CD4-positive, alpha-beta T cell (primary cell): ENCODE measurements at regions not wholly inside any gene's neighbourhood (a gene's known extent, or its start where the extent isn't known, plus 50 kb on each side); places are given as distances from the start of the nearest gene placed in this dataset.

ENCODE experiments used
- ATAC-seq: fragments of 200-7000 bp; cut with Tn5 transposase; one replicate; pipeline ENCODE4 v1.10.0; 2022; ENCODE audit warnings: mild to moderate bottlenecking; ENCODE audit not compliant: poor library complexity
- CTCF ChIA-PET: fragments of 350-600 bp; sonication (Branson Sonifier 250); formaldehyde crosslinking; loops from one replicate; lab custom pipeline; 2021; ENCODE audit warnings: antibody characterized with exemption, inconsistent platforms; lab: Charles Lee
- POLR2A ChIA-PET: fragments of 350-600 bp; sonication (Branson Sonifier 250); formaldehyde crosslinking; loops from one replicate; lab custom pipeline; 2021; ENCODE audit warnings: antibody characterized with exemption, inconsistent platforms; lab: Charles Lee
- DNase-seq, 14 experiments: peaks; one replicate each; pipeline ENCODE4 v3.0.0-alpha.2; 2013 to 2020; ENCODE audit warnings: mixed read lengths in 2 of 14
- H3K27ac ChIP-seq, 2 donors: one replicate each; pipeline versions ENCODE4 v1.5.1 to v1.7.0; 2013; ENCODE audit warnings: low read length in 2 of 2, low read depth in 1 of 2, mild to moderate bottlenecking in 1 of 2
- H3K27me3 ChIP-seq, 2 experiments: 1 replicate in 1 of 2; 2 replicates in 1 of 2; pipeline versions ENCODE4 v1.6.1 to v1.7.0; 2013; ENCODE audit warnings: low read length in 2 of 2, control low read depth in 1 of 2, mild to moderate bottlenecking in 1 of 2, moderate library complexity in 1 of 2; ENCODE audit not compliant: insufficient read depth in 2 of 2, control insufficient read depth in 1 of 2
- H3K36me3 ChIP-seq: one replicate; pipeline ENCODE4 v1.6.1; 2013; ENCODE audit warnings: low read length, control low read depth; ENCODE audit not compliant: insufficient read depth
- H3K4me1 ChIP-seq: one replicate; pipeline ENCODE4 v1.6.1; 2013; ENCODE audit warnings: low read length, control low read depth; ENCODE audit not compliant: insufficient read depth
- H3K4me3 ChIP-seq: one replicate; pipeline ENCODE4 v1.5.1; 2013; ENCODE audit warnings: mild to moderate bottlenecking, low read length, moderate library complexity
- H3K9me3 ChIP-seq, 2 experiments: 1 replicate in 1 of 2; 2 replicates in 1 of 2; pipeline versions ENCODE4 v1.6.1 to v1.7.0; 2013; ENCODE audit warnings: low read length in 2 of 2, mild to moderate bottlenecking in 2 of 2, control low read depth in 1 of 2, moderate library complexity in 1 of 2; ENCODE audit not compliant: control insufficient read depth in 1 of 2, insufficient read depth in 1 of 2
- H3K27ac Mint-ChIP-seq: one replicate; pipeline ENCODE4 v1.8.0; 2020; ENCODE audit warnings: mixed read lengths
- H3K27me3 Mint-ChIP-seq: one replicate; pipeline ENCODE4 v1.8.0; 2021; ENCODE audit warnings: mixed read lengths
- H3K36me3 Mint-ChIP-seq: one replicate; pipeline ENCODE4 v1.8.0; 2021; ENCODE audit warnings: low read depth, mixed read lengths
- H3K4me1 Mint-ChIP-seq: one replicate; pipeline ENCODE4 v1.8.0; 2021; ENCODE audit warnings: low read depth, mixed read lengths
- H3K4me3 Mint-ChIP-seq: one replicate; pipeline ENCODE4 v1.8.0; 2020; ENCODE audit warnings: mild to moderate bottlenecking, mixed read lengths
- H3K9me3 Mint-ChIP-seq: one replicate; pipeline ENCODE4 v1.8.0; 2020; ENCODE audit warnings: mixed read lengths
- CTCF ChIP-seq: fragments of 200-600 bp; IDR thresholded peaks from one replicate; pipeline ENCODE4 v1.8.0; 2022; ENCODE audit warnings: antibody characterized with exemption, mild to moderate bottlenecking
- intact Hi-C, 2 experiments: fragments of 100-400 bp; cut with DNase I in 1 of 2; cut with micrococcal nuclease in 1 of 2; formaldehyde crosslinking; loops; one replicate each; pipeline versions ENCODE4 v1.15.1 to v1.9.0; 2023 to 2025; cut with DNase I, micrococcal nuclease

DNA sequence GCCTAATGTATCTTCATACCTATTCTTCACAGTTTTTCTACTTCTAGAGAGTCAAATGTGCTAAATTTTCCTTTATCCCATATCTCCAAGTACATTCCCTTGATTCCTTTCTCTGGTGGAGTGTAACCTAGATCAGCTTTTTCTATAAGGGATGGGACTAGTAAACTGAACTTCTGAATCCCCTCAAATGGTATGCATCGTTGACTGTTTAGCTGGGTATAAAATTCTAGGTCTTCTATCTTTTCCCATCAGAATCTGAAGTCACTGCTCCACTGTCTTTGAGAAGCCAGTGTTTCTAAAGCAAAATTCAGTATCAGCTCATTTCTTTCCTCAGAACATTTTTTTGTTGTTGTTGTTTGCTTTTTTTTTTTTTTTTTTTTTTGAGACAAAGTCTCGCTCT, 1256.8 kb downstream of the BRD1 start:
- peaks cover 16% of the 10 kb centered on the region for H3K9me3 Mint-ChIP-seq
- peaks cover 27% of the 10 kb centered on the region for H3K27me3 Mint-ChIP-seq
- H3K4me1 Mint-ChIP-seq = peaks cover 4% of the 10 kb centered on the region
- intact Hi-C loops = no loop called here
- H3K4me3 ChIP-seq = no peak overlapping the region
- no peak for ATAC-seq
- H3K4me1 ChIP-seq = peaks cover 7% of the 10 kb centered on the region
- no peaks in the 10 kb centered on the region for H3K36me3 ChIP-seq
- peaks cover 6 to 51% of the 10 kb centered on the region in 2 experiments for H3K9me3 ChIP-seq
- H3K27me3 ChIP-seq = peaks cover 22 to 26% of the 10 kb centered on the region in 2 experiments
- DNase-seq = no peak
- no peak for TF ChIP-seq CTCF
- no peak overlapping the region for H3K4me3 Mint-ChIP-seq
- ChIA-PET POLR2A (no interaction called here), CTCF (no interaction called here)
- H3K36me3 Mint-ChIP-seq = no peaks in the 10 kb centered on the region
- H3K27ac Mint-ChIP-seq = no peak overlapping the region
- H3K27ac ChIP-seq = no peak overlapping the region

DNA sequence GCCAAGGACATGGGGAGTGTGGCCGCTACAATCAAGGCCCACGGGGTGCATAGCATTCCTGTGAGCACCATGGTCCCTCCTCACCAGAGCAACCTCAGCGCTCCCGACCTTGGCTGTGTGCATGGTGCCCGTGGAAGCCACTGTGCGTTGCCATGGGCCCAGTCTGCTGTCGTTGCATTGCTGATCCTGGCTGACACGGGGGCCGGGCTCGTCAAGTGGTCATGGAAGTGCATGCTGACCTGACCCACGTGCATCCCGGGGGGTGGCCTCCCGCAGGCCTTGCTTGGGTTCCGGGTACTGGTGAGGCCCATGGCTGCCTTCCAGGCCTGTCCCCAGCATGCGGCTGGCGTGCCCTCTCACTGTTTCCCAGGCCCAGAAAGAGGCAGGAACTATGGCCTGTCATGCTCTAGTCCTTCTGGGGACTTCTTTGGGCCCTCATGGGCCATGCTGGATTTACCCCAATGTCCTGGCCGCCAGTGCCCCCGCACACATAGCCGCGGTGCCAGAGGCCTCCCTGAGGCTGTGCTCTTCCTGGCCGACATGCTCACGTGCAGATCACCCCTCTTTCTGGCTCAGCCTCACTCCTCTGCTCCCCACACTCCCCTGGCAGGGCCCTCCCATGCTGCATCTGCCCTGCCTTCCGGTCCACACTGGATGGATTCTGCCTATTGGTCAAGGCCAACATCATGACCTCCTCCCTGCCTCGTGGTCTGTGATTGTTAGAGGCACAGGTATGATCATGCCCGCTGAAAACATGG, 1258.0 kb downstream of the BRD1 start:
- Histone ChIP-seq H3K36me3 (no peaks in the 10 kb centered on the region), H3K4me1 (peaks cover 7% of the 10 kb centered on the region), H3K9me3 (peaks cover 6 to 50% of the 10 kb centered on the region in 2 experiments), H3K4me3 (no peak overlapping the region), H3K27me3 (peaks cover 23 to 26% of the 10 kb centered on the region in 2 experiments), H3K27ac (no peak overlapping the region)
- DNase-seq (no peak), ATAC-seq (no peak)
- TF ChIP-seq CTCF = no peak
- Mint-ChIP-seq H3K36me3 (no peaks in the 10 kb centered on the region), H3K4me3 (no peak overlapping the region), H3K9me3 (peaks cover 16% of the 10 kb centered on the region), H3K4me1 (peaks cover 4% of the 10 kb centered on the region), H3K27ac (no peak overlapping the region), H3K27me3 (peaks cover 25% of the 10 kb centered on the region)
- intact Hi-C loops = no loop called here
- ChIA-PET POLR2A (no interaction called here), CTCF (no interaction called here)

- no peak for TF ChIP-seq CTCF
- ChIA-PET POLR2A (no interaction called here), CTCF (no interaction called here)
- no peaks in the 10 kb centered on the region for H3K36me3 Mint-ChIP-seq
- no peak overlapping the region for H3K4me3 Mint-ChIP-seq
- intact Hi-C loops = no loop called here
- peaks cover 19% of the 10 kb centered on the region for H3K27me3 Mint-ChIP-seq
- Histone ChIP-seq H3K4me3 (no peak overlapping the region), H3K27me3 (peaks cover 16 to 17% of the 10 kb centered on the region in 2 experiments), H3K9me3 (peaks cover 6 to 42% of the 10 kb centered on the region in 2 experiments), H3K36me3 (no peaks in the 10 kb centered on the region), H3K27ac (no peak overlapping the region), H3K4me1 (peaks cover 7% of the 10 kb centered on the region)
- H3K27ac Mint-ChIP-seq = no peak overlapping the region
- peaks cover 4% of the 10 kb centered on the region for H3K4me1 Mint-ChIP-seq
- ATAC-seq (no peak), DNase-seq (no peak)
- H3K9me3 Mint-ChIP-seq = peaks cover 16% of the 10 kb centered on the region
Measured at GRCh38 chr22:48568736-48569330, 1258.8 kb downstream of the BRD1 start.
